ENCODE measurements at regions not wholly inside any gene's neighbourhood (a gene's known extent, or its start where the extent isn't known, plus 50 kb on each side); places are given as distances from the start of the nearest gene placed in this dataset.
A peak's percentile ranks its signal among the peaks of the same experiment; 100 is the strongest.
"Not testable (repeated sequence)": the region's sequence is repeated elsewhere in the genome, so short reads cannot be mapped to it uniquely, and the experiment has no call there.

GRCh38 chr6:169000022-169000421, 253.6 kb downstream of the THBS2 start:
- no peak for DNase-seq

GRCh38 chr6:168999392-168999791, 254.3 kb downstream of the THBS2 start:
- no peak for DNase-seq

GRCh38 chr6:168996356-168996625, 257.4 kb downstream of the THBS2 start:
- DNase-seq: peak; percentile 54

- DNase-seq: no peak
These were observed 257.9 kb downstream of the THBS2 start for GRCh38 chr6:168995526-168996355.

- no peak for DNase-seq
These were observed 258.7 kb downstream of the THBS2 start for GRCh38 chr6:168994956-168995355.

GRCh38 chr6:168992446-168993144, 261.1 kb downstream of the THBS2 start:
- no peak for DNase-seq

GRCh38 chr6:168991695-168992094, 262.0 kb downstream of the THBS2 start:
- not testable (repeated sequence) for DNase-seq

GRCh38 chr6:168990019-168990751, 263.5 kb downstream of the THBS2 start:
- DNase-seq: no peak

GRCh38 chr6:168989421-168989820, 264.2 kb downstream of the THBS2 start:
- DNase-seq: no peak

GRCh38 chr6:168988801-168989200, 264.8 kb downstream of the THBS2 start:
- DNase-seq: no peak

GRCh38 chr6:168988280-168988679, 265.4 kb downstream of the THBS2 start:
- DNase-seq: no peak

GRCh38 chr6:168985705-168986104, 267.9 kb downstream of the THBS2 start:
- DNase-seq: no peak

- no peak for DNase-seq
These were observed 269.7 kb downstream of the THBS2 start for GRCh38 chr6:168983925-168984324.

- DNase-seq: no peak
These were observed 272.5 kb downstream of the THBS2 start for GRCh38 chr6:168981187-168981586.

GRCh38 chr6:168979254-168979653, 274.4 kb downstream of the THBS2 start:
- DNase-seq: no peak

GRCh38 chr6:168972128-168972527, 281.5 kb downstream of the THBS2 start:
- no peak for DNase-seq

- no peak for DNase-seq
These were observed 282.1 kb downstream of the THBS2 start for GRCh38 chr6:168971549-168971948.

- DNase-seq: no peak
These were observed 284.8 kb downstream of the THBS2 start for GRCh38 chr6:168968801-168969200.

- DNase-seq: peak; percentile 77
These were observed 285.4 kb downstream of the THBS2 start for GRCh38 chr6:168968228-168968627.

GRCh38 chr6:168967281-168967925, 286.2 kb downstream of the THBS2 start:
- DNase-seq: no peak

- no peak for DNase-seq
These were observed 289.4 kb downstream of the THBS2 start for GRCh38 chr6:168964138-168964835.

GRCh38 chr6:168962886-168963285, 290.8 kb downstream of the THBS2 start:
- DNase-seq: peak; percentile 47

GRCh38 chr6:168961264-168961656, 292.4 kb downstream of the THBS2 start:
- DNase-seq: no peak
